ENCODE measurements at regions not wholly inside any gene's neighbourhood (a gene's known extent, or its start where the extent isn't known, plus 50 kb on each side); places are given as distances from the start of the nearest gene placed in this dataset.

- TF ChIP-seq MLXIP (CRISPR knock-in tag; IDR thresholded peaks at IDR 0.05; ENCODE audit: borderline replicate concordance) = no peak
Observed at GRCh38 chr14:97796511-97796910, 999.3 kb downstream of the VRK1 start (continued).

GRCh38 chr14:97798176-97798575, 1001.0 kb downstream of the VRK1 start:
- Histone ChIP-seq H4K20me1 (ENCODE audit: insufficient read depth, low read length) (no peaks in the 10 kb centered on the region), H2AFZ (ENCODE audit: low read length) (no peak overlapping the region), H3K4me1 (ENCODE audit: insufficient read depth, low read length) (no peaks in the 10 kb centered on the region), H3K9me3 (ENCODE audit: low read length) (peaks cover 83% of the 10 kb centered on the region), H3K27ac (ENCODE audit: extremely low read length, insufficient read depth, low read length) (no peak overlapping the region), H3K4me2 (ENCODE audit: low read depth, low read length) (no peak overlapping the region), H3K36me3 (replicated peaks in 1 of 2; ENCODE audit: control insufficient read depth in 1 of 2, insufficient read depth in 2 of 2, low read length in 2 of 2) (no peaks in the 10 kb centered on the region), H3K79me2 (ENCODE audit: insufficient read depth, low read length) (no peaks in the 10 kb centered on the region), H3K27me3 (ENCODE audit: control insufficient read depth in 1 of 2, insufficient read depth in 2 of 2, low read length in 2 of 2) (no peaks in the 10 kb centered on the region), H3K4me3 (replicated peaks in 1 of 3; ENCODE audit: insufficient read depth in 1 of 3, low read depth in 2 of 3, low read length in 3 of 3) (no peak overlapping the region), H3K9ac (ENCODE audit: insufficient read depth, low read depth, low read length) (no peak overlapping the region)
- no peak for ATAC-seq
- in situ Hi-C loops (cut with HindIII; ENCODE audit: extremely low pct_ligation_motif_present, low pct_unique_long_range_greater_than_20kb) (no loop called here), intact Hi-C loops (cut with micrococcal nuclease; ENCODE audit: unreplicated experiment) (no loop called here)
- BruUV-seq (replicated peaks) = no TSS peak
- FAIRE-seq = no peak
- POLR2A ChIA-PET = no interaction called here
- DNase-seq (ENCODE audit: low spot score) = no peak
- CTCF ChIA-PET (ENCODE audit: low intra/inter-chr PET ratio, low total read pairs) = no interaction called here
- 29% methylated on average over 9 of the region's 9 CpGs for WGBS (ENCODE audit: low lambda C conversion rate)
- TF ChIP-seq ZNF546 (CRISPR knock-in tag; conservative IDR thresholded peaks at IDR 0.05) (no peak), ARID4A (CRISPR knock-in tag; IDR thresholded peaks at IDR 0.05; ENCODE audit: borderline replicate concordance) (no peak), SIN3A (IDR thresholded peaks at IDR 0.05; ENCODE audit: borderline replicate concordance, low read depth, low read length) (no peak), HMG20B (CRISPR knock-in tag; conservative IDR thresholded peaks at IDR 0.05) (no peak), SP5 (CRISPR knock-in tag; IDR thresholded peaks at IDR 0.05; ENCODE audit: borderline replicate concordance, low read depth) (no peak), ZNF792 (CRISPR knock-in tag; IDR thresholded peaks at IDR 0.05) (no peak), ADNP (CRISPR knock-in tag; IDR thresholded peaks at IDR 0.05) (no peak), ARID3A (IDR thresholded peaks at IDR 0.05; ENCODE audit: low read depth, low read length) (no peak), ZNF549 (CRISPR knock-in tag; IDR thresholded peaks at IDR 0.05) (no peak), DR1 (CRISPR knock-in tag; IDR thresholded peaks at IDR 0.05) (no peak), KLF6 (CRISPR knock-in tag; IDR thresholded peaks at IDR 0.05) (no peak), CHD4 (IDR thresholded peaks at IDR 0.05; ENCODE audit: borderline replicate concordance, low read length) (no peak), ZNF790 (CRISPR knock-in tag; IDR thresholded peaks at IDR 0.05; ENCODE audit: borderline replicate concordance) (no peak), ZNF580 (CRISPR knock-in tag; IDR thresholded peaks at IDR 0.05; ENCODE audit: borderline replicate concordance, low read depth) (no peak), NCOR1 (IDR thresholded peaks at IDR 0.05; ENCODE audit: borderline replicate concordance, low read length) (no peak), HNF4A (CRISPR knock-in tag; IDR thresholded peaks at IDR 0.05) (no peak)

All from HepG2 (cell line).